ENCODE measurements at regions not wholly inside any gene's neighbourhood (a gene's known extent, or its start where the extent isn't known, plus 50 kb on each side); places are given as distances from the start of the nearest gene placed in this dataset.

DNA sequence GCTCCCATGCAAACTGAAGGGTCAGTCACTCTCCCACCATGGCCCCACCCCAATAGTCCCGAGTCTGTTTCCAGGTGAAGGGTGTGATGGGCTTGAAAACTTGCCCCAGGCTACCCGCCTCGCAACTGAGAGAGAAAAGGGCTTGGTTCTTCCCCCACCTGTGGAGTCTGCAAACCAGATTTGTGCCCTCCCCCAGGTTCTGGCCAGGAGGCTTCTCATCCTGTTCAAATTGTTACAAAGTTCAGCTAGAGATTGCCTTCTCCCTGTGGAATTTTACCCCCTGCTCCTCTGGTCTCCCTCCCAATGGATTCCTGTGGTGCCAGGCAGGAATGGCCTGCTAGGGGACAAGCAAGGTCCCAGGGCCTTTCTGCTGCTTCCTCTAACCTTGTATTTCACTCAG is 93.1 kb upstream of the ACO1 start:
- no peaks in the 10 kb centered on the region for H3K9me3 ChIP-seq
- no peak overlapping the region for H3K27ac ChIP-seq
- no peak overlapping the region for H3K4me3 ChIP-seq
- H3K27me3 ChIP-seq, result no peaks in the 10 kb centered on the region
- intact Hi-C loops (cut with DNase I), result loop anchor here in 1 of 10 donors (10.0 kb wide), 1 partner anchor 57 kb away; no protein-coding TSS in a partner anchor
- no peaks in the 10 kb centered on the region for H3K4me1 ChIP-seq
- ATAC-seq (no peak), DNase-seq (no peak)
- H3K36me3 ChIP-seq, result no peaks in the 10 kb centered on the region
- TF ChIP-seq, protein P1, sequence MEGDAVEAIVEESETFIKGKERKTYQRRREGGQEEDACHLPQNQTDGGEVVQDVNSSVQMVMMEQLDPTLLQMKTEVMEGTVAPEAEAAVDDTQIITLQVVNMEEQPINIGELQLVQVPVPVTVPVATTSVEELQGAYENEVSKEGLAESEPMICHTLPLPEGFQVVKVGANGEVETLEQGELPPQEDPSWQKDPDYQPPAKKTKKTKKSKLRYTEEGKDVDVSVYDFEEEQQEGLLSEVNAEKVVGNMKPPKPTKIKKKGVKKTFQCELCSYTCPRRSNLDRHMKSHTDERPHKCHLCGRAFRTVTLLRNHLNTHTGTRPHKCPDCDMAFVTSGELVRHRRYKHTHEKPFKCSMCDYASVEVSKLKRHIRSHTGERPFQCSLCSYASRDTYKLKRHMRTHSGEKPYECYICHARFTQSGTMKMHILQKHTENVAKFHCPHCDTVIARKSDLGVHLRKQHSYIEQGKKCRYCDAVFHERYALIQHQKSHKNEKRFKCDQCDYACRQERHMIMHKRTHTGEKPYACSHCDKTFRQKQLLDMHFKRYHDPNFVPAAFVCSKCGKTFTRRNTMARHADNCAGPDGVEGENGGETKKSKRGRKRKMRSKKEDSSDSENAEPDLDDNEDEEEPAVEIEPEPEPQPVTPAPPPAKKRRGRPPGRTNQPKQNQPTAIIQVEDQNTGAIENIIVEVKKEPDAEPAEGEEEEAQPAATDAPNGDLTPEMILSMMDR (IDR thresholded peaks at IDR 0.05), result no peak
- no peak for TF ChIP-seq POLR2A (IDR thresholded peaks at IDR 0.05)
- 75 to 78% (median 76%) methylated on average over 3 of the region's 3 CpGs for WGBS, 4 donors

GRCh38 chr9:32292611-32293010 is 91.8 kb upstream of the ACO1 start:
- 70 to 86% (median 78%) methylated on average over 2 of the region's 2 CpGs for WGBS, 4 donors

DNA sequence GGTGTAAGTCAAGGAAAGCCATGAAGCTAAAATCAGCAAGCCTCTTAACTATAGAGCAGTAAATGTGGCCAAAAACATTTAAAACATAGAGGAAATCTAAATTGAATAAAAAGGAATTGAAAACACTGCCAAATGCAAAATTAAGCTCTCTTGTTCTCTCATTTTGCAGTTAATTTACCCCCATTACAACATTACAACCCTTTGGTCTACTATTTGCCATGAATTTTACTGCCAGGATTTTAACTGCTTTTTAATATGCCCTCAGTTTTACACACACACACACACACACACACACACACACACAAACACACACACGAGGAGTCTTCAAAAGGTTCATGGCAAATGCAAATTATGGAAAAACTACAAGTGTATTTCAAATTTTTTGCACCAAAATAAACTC is 91.4 kb upstream of the ACO1 start:
- H3K9me3 ChIP-seq, result no peaks in the 10 kb centered on the region
- DNase-seq (no peak), ATAC-seq (no peak)
- H3K4me1 ChIP-seq, result no peaks in the 10 kb centered on the region
- TF ChIP-seq POLR2A (IDR thresholded peaks at IDR 0.05), result no peak
- TF ChIP-seq, protein P1 (IDR thresholded peaks at IDR 0.05), result no peak
- no peak overlapping the region for H3K4me3 ChIP-seq
- WGBS, 4 donors, result 48 to 68% (median 58%) methylated on average over 1 of the region's 1 CpG
- H3K36me3 ChIP-seq, result no peaks in the 10 kb centered on the region
- H3K27me3 ChIP-seq, result no peaks in the 10 kb centered on the region
- no peak overlapping the region for H3K27ac ChIP-seq
- intact Hi-C loops (cut with DNase I), result loop anchor here in 1 of 10 donors (10.0 kb wide), 1 partner anchor 58 kb away; no protein-coding TSS in a partner anchor

More at GRCh38 chr9:32292611-32293010, 91.8 kb upstream of the ACO1 start:
- Histone ChIP-seq H3K4me1 (no peaks in the 10 kb centered on the region), H3K4me3 (no peak overlapping the region), H3K27me3 (no peaks in the 10 kb centered on the region), H3K27ac (no peak overlapping the region), H3K9me3 (no peaks in the 10 kb centered on the region), H3K36me3 (no peaks in the 10 kb centered on the region)
- intact Hi-C loops (cut with DNase I), result loop anchor here in 1 of 10 donors (10.0 kb wide), 1 partner anchor 58 kb away; no protein-coding TSS in a partner anchor
- no peak for DNase-seq
- TF ChIP-seq, protein P1 (IDR thresholded peaks at IDR 0.05), result no peak
- no peak for TF ChIP-seq POLR2A (IDR thresholded peaks at IDR 0.05)
- ATAC-seq, result no peak

DNA sequence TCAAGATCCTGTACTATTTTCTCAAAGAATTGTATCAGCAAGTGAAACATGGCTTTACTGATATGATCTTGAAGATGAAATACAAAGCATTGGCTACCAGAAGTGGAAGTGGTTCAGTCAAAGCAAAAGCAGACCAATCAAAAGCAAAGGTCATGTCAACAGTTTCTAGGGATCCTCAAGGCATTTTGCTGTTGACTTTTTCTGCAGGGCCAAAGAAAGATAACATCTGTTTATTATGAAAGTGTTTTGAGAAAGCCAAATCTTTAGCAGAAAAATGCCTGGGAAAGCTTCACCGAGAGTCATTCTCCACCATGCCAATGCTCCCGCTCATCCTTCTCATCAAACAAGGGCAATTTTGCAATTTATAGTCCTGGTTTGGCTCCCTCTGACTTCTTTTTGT is 90.3 kb upstream of the ACO1 start:
- no peaks in the 10 kb centered on the region for H3K4me1 ChIP-seq
- TF ChIP-seq POLR2A (IDR thresholded peaks at IDR 0.05), result no peak
- TF ChIP-seq, protein P1 (IDR thresholded peaks at IDR 0.05), result no peak
- no peak for DNase-seq
- H3K4me3 ChIP-seq, result no peak overlapping the region
- no peaks in the 10 kb centered on the region for H3K36me3 ChIP-seq
- H3K27ac ChIP-seq, result no peak overlapping the region
- intact Hi-C loops (cut with DNase I), result loop anchor here in 1 of 10 donors (10.0 kb wide), 1 partner anchor 59 kb away; no protein-coding TSS in a partner anchor
- ATAC-seq, result no peak
- 61 to 77% (median 72%) methylated on average over 2 of the region's 2 CpGs for WGBS, 4 donors
- H3K27me3 ChIP-seq, result no peaks in the 10 kb centered on the region
- H3K9me3 ChIP-seq, result no peaks in the 10 kb centered on the region
